ENCODE measurements at regions not wholly inside any gene's neighbourhood (a gene's known extent, or its start where the extent isn't known, plus 50 kb on each side); places are given as distances from the start of the nearest gene placed in this dataset.

DNA sequence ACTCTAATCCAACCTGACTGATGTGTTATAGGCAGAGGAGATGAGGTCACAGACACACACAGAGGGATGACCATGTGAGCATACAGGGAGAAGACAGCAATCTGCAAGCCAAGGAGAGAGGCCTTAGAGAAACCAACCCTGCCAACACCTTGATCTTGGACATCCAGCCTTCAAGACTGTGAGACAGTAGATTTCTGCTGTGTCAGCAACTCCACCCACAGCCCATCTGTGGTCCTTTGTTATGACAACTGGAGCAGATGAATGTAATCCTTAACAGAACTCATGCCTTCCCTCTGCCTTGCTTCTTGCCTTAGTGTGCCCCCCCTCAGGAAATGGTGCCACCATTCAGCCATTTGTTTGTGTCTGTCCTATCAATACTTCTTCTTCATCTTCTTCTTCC is 107.4 kb downstream of the NXNL2 start:
- no peaks in the 10 kb centered on the region for H3K4me1 ChIP-seq (ENCODE audit: control insufficient read depth in 3 of 3, insufficient read depth in 3 of 3, low read length in 3 of 3)
- no peak overlapping the region for H3K27ac ChIP-seq (ENCODE audit: low read depth, low read length)
- no peaks in the 10 kb centered on the region for H3K9me3 ChIP-seq (ENCODE audit: control insufficient read depth in 3 of 3, low read length in 3 of 3)
- H3K27me3 ChIP-seq (ENCODE audit: control insufficient read depth in 3 of 3, insufficient read depth in 3 of 3, low read length in 3 of 3), result no peaks in the 10 kb centered on the region
- H3K4me3 ChIP-seq (ENCODE audit: low read length in 3 of 3), result no peak overlapping the region
- no peak overlapping the region for H3K9ac ChIP-seq (ENCODE audit: low read depth in 1 of 3, low read length in 3 of 3)
- no peaks in the 10 kb centered on the region for H3K36me3 ChIP-seq (ENCODE audit: control insufficient read depth in 3 of 3, insufficient read depth in 3 of 3, low read length in 3 of 3)

GRCh38 chr9:88643931-88644330 is 109.0 kb downstream of the NXNL2 start:
- no peaks in the 10 kb centered on the region for H3K9me3 ChIP-seq (ENCODE audit: control insufficient read depth in 3 of 3, low read length in 3 of 3)
- no peaks in the 10 kb centered on the region for H3K36me3 ChIP-seq (ENCODE audit: control insufficient read depth in 3 of 3, insufficient read depth in 3 of 3, low read length in 3 of 3)
- H3K4me3 ChIP-seq (ENCODE audit: low read length in 3 of 3), result no peak overlapping the region
- no peaks in the 10 kb centered on the region for H3K4me1 ChIP-seq (ENCODE audit: control insufficient read depth in 3 of 3, insufficient read depth in 3 of 3, low read length in 3 of 3)
- no peak overlapping the region for H3K9ac ChIP-seq (ENCODE audit: low read depth in 1 of 3, low read length in 3 of 3)
- H3K27ac ChIP-seq (ENCODE audit: low read depth, low read length), result no peak overlapping the region
- no peaks in the 10 kb centered on the region for H3K27me3 ChIP-seq (ENCODE audit: control insufficient read depth in 3 of 3, insufficient read depth in 3 of 3, low read length in 3 of 3)

DNA sequence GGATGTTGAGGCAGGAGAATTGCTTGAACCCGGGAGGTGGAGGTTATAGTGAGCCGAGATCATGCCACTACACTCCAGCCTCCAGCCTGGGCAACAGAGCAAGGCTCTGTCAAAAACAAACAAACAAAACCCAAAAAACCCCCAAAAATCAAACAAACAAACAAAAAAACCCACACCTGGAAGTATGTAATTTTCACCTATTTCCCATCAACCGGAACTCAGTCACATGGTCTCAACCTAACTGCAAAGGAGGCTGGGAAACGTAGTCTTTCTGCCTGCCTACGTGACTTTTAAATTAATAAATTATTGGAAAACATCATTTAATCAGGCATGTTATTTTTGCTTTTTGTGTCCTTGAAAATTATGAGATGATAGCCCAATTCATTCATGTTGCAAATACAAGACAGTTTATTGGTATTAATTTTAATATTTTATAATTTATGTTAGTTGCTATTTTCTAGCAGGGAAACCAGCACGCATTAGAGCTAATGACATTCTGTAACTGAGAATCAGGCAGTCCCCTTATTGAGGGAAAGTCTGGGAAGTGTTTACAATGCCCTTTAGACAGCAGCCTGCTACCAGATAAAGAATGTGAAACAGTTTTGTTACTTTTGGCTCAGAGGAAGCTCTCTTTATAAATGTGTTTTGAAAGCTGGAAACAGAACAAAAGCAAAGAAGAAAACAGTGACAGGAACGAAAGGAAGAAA is 110.3 kb downstream of the NXNL2 start:
- Histone ChIP-seq H3K4me3 (ENCODE audit: low read length in 3 of 3) (no peak overlapping the region), H3K9ac (ENCODE audit: low read depth in 1 of 3, low read length in 3 of 3) (no peak overlapping the region), H3K27me3 (ENCODE audit: control insufficient read depth in 3 of 3, insufficient read depth in 3 of 3, low read length in 3 of 3) (no peaks in the 10 kb centered on the region), H3K4me1 (ENCODE audit: control insufficient read depth in 3 of 3, insufficient read depth in 3 of 3, low read length in 3 of 3) (no peaks in the 10 kb centered on the region), H3K27ac (ENCODE audit: low read depth, low read length) (no peak overlapping the region), H3K36me3 (ENCODE audit: control insufficient read depth in 3 of 3, insufficient read depth in 3 of 3, low read length in 3 of 3) (no peaks in the 10 kb centered on the region), H3K9me3 (ENCODE audit: control insufficient read depth in 3 of 3, low read length in 3 of 3) (no peaks in the 10 kb centered on the region)

- Histone ChIP-seq H3K36me3 (ENCODE audit: control insufficient read depth in 3 of 3, insufficient read depth in 3 of 3, low read length in 3 of 3) (no peaks in the 10 kb centered on the region), H3K4me3 (ENCODE audit: low read length in 3 of 3) (no peak overlapping the region), H3K9me3 (ENCODE audit: control insufficient read depth in 3 of 3, low read length in 3 of 3) (no peaks in the 10 kb centered on the region), H3K9ac (ENCODE audit: low read depth in 1 of 3, low read length in 3 of 3) (no peak overlapping the region), H3K4me1 (ENCODE audit: control insufficient read depth in 3 of 3, insufficient read depth in 3 of 3, low read length in 3 of 3) (no peaks in the 10 kb centered on the region), H3K27ac (ENCODE audit: low read depth, low read length) (no peak overlapping the region), H3K27me3 (ENCODE audit: control insufficient read depth in 3 of 3, insufficient read depth in 3 of 3, low read length in 3 of 3) (no peaks in the 10 kb centered on the region)
Measured at GRCh38 chr9:88645879-88646199, 110.9 kb downstream of the NXNL2 start.

- no peak overlapping the region for H3K27ac ChIP-seq (ENCODE audit: low read depth, low read length)
- no peak overlapping the region for H3K4me3 ChIP-seq (ENCODE audit: low read length in 3 of 3)
- no peaks in the 10 kb centered on the region for H3K9me3 ChIP-seq (ENCODE audit: control insufficient read depth in 3 of 3, low read length in 3 of 3)
- H3K4me1 ChIP-seq (ENCODE audit: control insufficient read depth in 3 of 3, insufficient read depth in 3 of 3, low read length in 3 of 3), result peaks cover 0 to under 1% (median 0%) of the 10 kb centered on the region in 3 donors
- no peaks in the 10 kb centered on the region for H3K27me3 ChIP-seq (ENCODE audit: control insufficient read depth in 3 of 3, insufficient read depth in 3 of 3, low read length in 3 of 3)
- no peak overlapping the region for H3K9ac ChIP-seq (ENCODE audit: low read depth in 1 of 3, low read length in 3 of 3)
- H3K36me3 ChIP-seq (ENCODE audit: control insufficient read depth in 3 of 3, insufficient read depth in 3 of 3, low read length in 3 of 3), result no peaks in the 10 kb centered on the region
Measured at GRCh38 chr9:88646539-88647300, 111.7 kb downstream of the NXNL2 start.

DNA sequence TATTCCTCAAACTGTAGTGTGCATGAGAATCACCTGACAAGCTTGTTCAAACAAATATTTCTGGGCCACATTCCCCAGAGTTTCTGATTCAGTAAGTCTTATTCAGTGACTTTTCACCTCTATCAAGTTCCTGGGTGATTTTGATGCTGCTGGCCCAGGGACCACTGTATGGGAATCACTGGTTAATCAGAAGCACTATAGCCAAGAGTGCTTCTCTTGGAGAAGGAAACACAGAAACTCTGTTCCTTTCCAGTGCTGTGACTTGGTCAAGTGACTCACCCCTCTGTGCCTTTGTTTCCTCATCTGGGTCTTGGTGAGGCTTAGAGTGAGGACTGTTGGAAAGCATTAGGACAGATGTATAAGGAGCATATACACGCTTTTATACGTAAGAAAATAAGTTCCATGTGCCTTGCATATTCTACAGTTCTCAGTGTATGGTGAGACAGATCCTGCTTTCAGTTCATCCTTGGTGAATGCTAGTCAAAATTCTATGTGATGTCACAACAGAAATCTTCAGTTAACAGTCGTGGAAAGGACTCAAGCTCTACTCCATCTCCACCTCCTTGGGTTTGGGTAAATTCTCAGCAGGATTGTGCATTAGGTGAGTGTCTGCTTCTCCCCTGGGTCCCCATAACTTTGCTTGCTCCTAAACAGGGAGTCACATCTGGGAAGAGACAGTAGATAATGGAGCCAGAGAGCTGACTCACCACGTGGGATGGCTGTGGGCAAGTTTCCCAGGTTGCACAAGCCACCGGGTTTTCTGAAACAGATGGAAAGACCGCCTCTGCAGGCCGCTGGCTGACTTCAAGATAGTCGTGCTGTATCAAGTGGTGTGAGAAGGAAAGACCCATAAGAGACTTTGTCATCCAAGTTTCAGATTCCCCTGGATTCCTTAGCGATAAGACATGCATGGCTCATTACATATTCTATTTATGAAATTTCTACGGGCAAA is 117.0 kb downstream of the NXNL2 start:
- no peak overlapping the region for H3K9ac ChIP-seq (ENCODE audit: low read depth in 1 of 3, low read length in 3 of 3)

GRCh38 chr9:88652876-88653275 is 117.9 kb downstream of the NXNL2 start:
- no peaks in the 10 kb centered on the region for H3K27me3 ChIP-seq (ENCODE audit: control insufficient read depth in 3 of 3, insufficient read depth in 3 of 3, low read length in 3 of 3)
- no peaks in the 10 kb centered on the region for H3K9me3 ChIP-seq (ENCODE audit: control insufficient read depth in 3 of 3, low read length in 3 of 3)
- no peak overlapping the region for H3K4me3 ChIP-seq (ENCODE audit: low read length in 3 of 3)
- peaks cover 0 to 6% (median 4%) of the 10 kb centered on the region in 3 donors for H3K4me1 ChIP-seq (ENCODE audit: control insufficient read depth in 3 of 3, insufficient read depth in 3 of 3, low read length in 3 of 3)
- H3K27ac ChIP-seq (ENCODE audit: low read depth, low read length), result peak overlapping the region; percentile 45
- H3K9ac ChIP-seq (ENCODE audit: low read depth in 1 of 3, low read length in 3 of 3), result no peak overlapping the region
- H3K36me3 ChIP-seq (ENCODE audit: control insufficient read depth in 3 of 3, insufficient read depth in 3 of 3, low read length in 3 of 3), result no peaks in the 10 kb centered on the region

More for the DNA sequence above, 117.0 kb downstream of the NXNL2 start:
- Histone ChIP-seq H3K27me3 (ENCODE audit: control insufficient read depth in 3 of 3, insufficient read depth in 3 of 3, low read length in 3 of 3) (no peaks in the 10 kb centered on the region), H3K9me3 (ENCODE audit: control insufficient read depth in 3 of 3, low read length in 3 of 3) (no peaks in the 10 kb centered on the region), H3K36me3 (ENCODE audit: control insufficient read depth in 3 of 3, insufficient read depth in 3 of 3, low read length in 3 of 3) (no peaks in the 10 kb centered on the region), H3K4me1 (ENCODE audit: control insufficient read depth in 3 of 3, insufficient read depth in 3 of 3, low read length in 3 of 3) (peaks cover 0 to 6% (median 4%) of the 10 kb centered on the region in 3 donors), H3K4me3 (ENCODE audit: low read length in 3 of 3) (no peak overlapping the region), H3K27ac (ENCODE audit: low read depth, low read length) (peak overlapping the region; percentile 45)

DNA sequence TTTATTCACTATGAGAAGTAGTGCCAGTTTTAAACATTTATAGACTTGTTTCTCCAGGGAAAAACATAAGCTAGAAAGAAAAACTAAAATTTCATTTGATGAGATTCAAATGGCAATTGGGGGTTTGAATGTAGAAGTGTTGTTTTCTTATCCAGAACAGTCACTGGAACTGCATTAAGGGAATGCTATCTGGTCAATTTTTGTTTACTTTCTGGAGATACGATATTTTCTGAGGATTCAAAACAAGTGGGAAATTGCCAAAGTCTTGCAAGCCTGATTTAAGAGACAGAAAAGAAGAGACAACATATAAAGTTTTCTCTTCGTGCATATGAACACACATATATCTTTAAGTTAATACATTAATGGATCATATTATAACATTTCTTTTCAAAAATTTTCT is 118.4 kb downstream of the NXNL2 start:
- H3K9ac ChIP-seq (ENCODE audit: low read depth in 1 of 3, low read length in 3 of 3), result no peak overlapping the region
- no peak overlapping the region for H3K27ac ChIP-seq (ENCODE audit: low read depth, low read length)

DNA sequence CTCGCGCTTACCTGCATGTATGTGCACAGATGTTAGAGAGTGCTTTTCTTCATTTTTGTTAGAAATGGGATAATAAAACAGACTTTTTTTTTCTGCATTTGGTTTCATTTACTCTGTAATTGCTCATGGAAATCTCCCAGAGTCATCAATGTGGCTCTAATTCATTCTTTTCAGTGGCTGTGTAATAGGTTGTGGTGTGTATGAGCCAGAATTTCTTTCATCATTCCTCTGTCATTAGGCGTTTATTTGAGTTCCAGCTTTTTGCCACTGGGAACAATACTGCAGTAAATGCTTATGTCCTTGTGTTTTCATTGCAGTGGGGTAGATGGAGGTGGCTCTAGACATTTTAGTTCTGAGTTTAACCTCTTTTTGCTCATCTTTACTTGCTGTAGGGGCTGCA is 118.9 kb downstream of the NXNL2 start:
- Histone ChIP-seq H3K27ac (ENCODE audit: low read depth, low read length) (no peak overlapping the region), H3K36me3 (ENCODE audit: control insufficient read depth in 3 of 3, insufficient read depth in 3 of 3, low read length in 3 of 3) (no peaks in the 10 kb centered on the region), H3K9ac (ENCODE audit: low read depth in 1 of 3, low read length in 3 of 3) (no peak overlapping the region), H3K4me3 (ENCODE audit: low read length in 3 of 3) (no peak overlapping the region), H3K9me3 (ENCODE audit: control insufficient read depth in 3 of 3, low read length in 3 of 3) (no peaks in the 10 kb centered on the region), H3K4me1 (ENCODE audit: control insufficient read depth in 3 of 3, insufficient read depth in 3 of 3, low read length in 3 of 3) (peaks cover 0 to 6% (median 4%) of the 10 kb centered on the region in 3 donors), H3K27me3 (ENCODE audit: control insufficient read depth in 3 of 3, insufficient read depth in 3 of 3, low read length in 3 of 3) (no peaks in the 10 kb centered on the region)

More for the DNA sequence above, 118.4 kb downstream of the NXNL2 start:
- Histone ChIP-seq H3K4me3 (ENCODE audit: low read length in 3 of 3) (no peak overlapping the region), H3K27me3 (ENCODE audit: control insufficient read depth in 3 of 3, insufficient read depth in 3 of 3, low read length in 3 of 3) (no peaks in the 10 kb centered on the region), H3K4me1 (ENCODE audit: control insufficient read depth in 3 of 3, insufficient read depth in 3 of 3, low read length in 3 of 3) (peaks cover 0 to 6% (median 4%) of the 10 kb centered on the region in 3 donors), H3K36me3 (ENCODE audit: control insufficient read depth in 3 of 3, insufficient read depth in 3 of 3, low read length in 3 of 3) (no peaks in the 10 kb centered on the region), H3K9me3 (ENCODE audit: control insufficient read depth in 3 of 3, low read length in 3 of 3) (no peaks in the 10 kb centered on the region)

Data from skeletal muscle tissue (tissue), 3 donors.